ENCODE measurements at regions not wholly inside any gene's neighbourhood (a gene's known extent, or its start where the extent isn't known, plus 50 kb on each side); places are given as distances from the start of the nearest gene placed in this dataset.
"Not testable (repeated sequence)": the region's sequence is repeated elsewhere in the genome, so short reads cannot be mapped to it uniquely, and the experiment has no call there.

GRCh38 chr7:73225745-73226144 is 82.9 kb downstream of the NSUN5 start:
- not testable (repeated sequence) for H3K4me1 Mint-ChIP-seq; H3K9ac ChIP-seq (ENCODE audit: extremely low read depth, insufficient read length, low read length); H4K5ac ChIP-seq (ENCODE audit: insufficient read length, low read depth, low read length); H3K56ac ChIP-seq (ENCODE audit: insufficient read length, low read depth, low read length); H3K27ac Mint-ChIP-seq; H3K9me3 ChIP-seq (ENCODE audit: control insufficient read depth, low read depth, low read length); H2AFZ ChIP-seq (ENCODE audit: low read length); H2BK20ac ChIP-seq (ENCODE audit: low read depth, low read length, poor library complexity, severe bottlenecking); H3T11ph ChIP-seq (ENCODE audit: low read length); DNase-seq; H3K4me3 Mint-ChIP-seq; H3K27me3 Mint-ChIP-seq (ENCODE audit: low read depth); H3K27me3 ChIP-seq (ENCODE audit: insufficient read depth, low read length); H3K79me2 ChIP-seq (ENCODE audit: insufficient read depth, low read length); H4K91ac ChIP-seq (ENCODE audit: insufficient read length, low read depth, low read length); H3K79me1 ChIP-seq (ENCODE audit: insufficient read depth, low read depth, low read length, poor library complexity, severe bottlenecking); H3K4ac ChIP-seq (ENCODE audit: low read depth, low read length); H3K23ac ChIP-seq (ENCODE audit: insufficient read length, low read depth, low read length); H3K27ac ChIP-seq (ENCODE audit: insufficient read length, low read depth, low read length); H2BK120ac ChIP-seq (ENCODE audit: low read depth, low read length, poor library complexity, severe bottlenecking); H4K20me1 ChIP-seq (ENCODE audit: control insufficient read depth, insufficient read depth, insufficient read length); H3K23me2 ChIP-seq (ENCODE audit: insufficient read length, low read depth, low read length, poor library complexity, severe bottlenecking); H4K8ac ChIP-seq (replicated peaks; ENCODE audit: insufficient read length, low read depth, low read length); H2BK5ac ChIP-seq (ENCODE audit: insufficient read length, low read length); H3K9me3 Mint-ChIP-seq; H3K14ac ChIP-seq (ENCODE audit: insufficient read depth, low read length); H2BK15ac ChIP-seq (ENCODE audit: low read depth, low read length); H2BK12ac ChIP-seq (ENCODE audit: insufficient read length, low read depth, low read length); H3K36me3 Mint-ChIP-seq (ENCODE audit: insufficient read depth in 1 of 3, low read depth in 3 of 3); H3K18ac ChIP-seq (ENCODE audit: insufficient read length, low read depth, low read length); H3K4me1 ChIP-seq (ENCODE audit: insufficient read depth, low read length); H3K4me2 ChIP-seq (ENCODE audit: insufficient read depth, insufficient read length, low read length); H2AK5ac ChIP-seq (ENCODE audit: insufficient read length, low read length)
- no CpG with 5 or more reads among the region's 15 CpGs for WGBS (ENCODE audit: extremely low coverage, insufficient read length, low lambda C conversion rate)

GRCh38 chr7:73221724-73222123 is 86.9 kb downstream of the NSUN5 start:
- H3K27ac ChIP-seq (ENCODE audit: insufficient read length, low read depth, low read length); H3K4me1 ChIP-seq (ENCODE audit: insufficient read depth, low read length); H3K9me3 ChIP-seq (ENCODE audit: control insufficient read depth, low read depth, low read length); H3K23me2 ChIP-seq (ENCODE audit: insufficient read length, low read depth, low read length, poor library complexity, severe bottlenecking); H2BK12ac ChIP-seq (ENCODE audit: insufficient read length, low read depth, low read length); H2BK120ac ChIP-seq (ENCODE audit: low read depth, low read length, poor library complexity, severe bottlenecking); H3K23ac ChIP-seq (ENCODE audit: insufficient read length, low read depth, low read length); H2BK5ac ChIP-seq (ENCODE audit: insufficient read length, low read length); H4K8ac ChIP-seq (replicated peaks; ENCODE audit: insufficient read length, low read depth, low read length); H3K4ac ChIP-seq (ENCODE audit: low read depth, low read length); H3K79me1 ChIP-seq (ENCODE audit: insufficient read depth, low read depth, low read length, poor library complexity, severe bottlenecking); H3K27ac Mint-ChIP-seq; H3K36me3 Mint-ChIP-seq (ENCODE audit: insufficient read depth in 1 of 3, low read depth in 3 of 3); H2AFZ ChIP-seq (ENCODE audit: low read length); H3K27me3 ChIP-seq (ENCODE audit: insufficient read depth, low read length); H3K79me2 ChIP-seq (ENCODE audit: insufficient read depth, low read length); H3K4me1 Mint-ChIP-seq; H3K56ac ChIP-seq (ENCODE audit: insufficient read length, low read depth, low read length); H3K18ac ChIP-seq (ENCODE audit: insufficient read length, low read depth, low read length); H4K91ac ChIP-seq (ENCODE audit: insufficient read length, low read depth, low read length); H4K20me1 ChIP-seq (ENCODE audit: control insufficient read depth, insufficient read depth, insufficient read length); H3K9me3 Mint-ChIP-seq; DNase-seq; H2BK15ac ChIP-seq (ENCODE audit: low read depth, low read length); H2AK5ac ChIP-seq (ENCODE audit: insufficient read length, low read length); H3T11ph ChIP-seq (ENCODE audit: low read length); H3K9ac ChIP-seq (ENCODE audit: extremely low read depth, insufficient read length, low read length); H3K4me3 Mint-ChIP-seq; H3K4me2 ChIP-seq (ENCODE audit: insufficient read depth, insufficient read length, low read length); H2BK20ac ChIP-seq (ENCODE audit: low read depth, low read length, poor library complexity, severe bottlenecking); H3K14ac ChIP-seq (ENCODE audit: insufficient read depth, low read length); H3K27me3 Mint-ChIP-seq (ENCODE audit: low read depth); H4K5ac ChIP-seq (ENCODE audit: insufficient read length, low read depth, low read length): not testable (repeated sequence)
- no CpG with 5 or more reads among the region's 6 CpGs for WGBS (ENCODE audit: extremely low coverage, insufficient read length, low lambda C conversion rate)
